ENCODE measurements at regions not wholly inside any gene's neighbourhood (a gene's known extent, or its start where the extent isn't known, plus 50 kb on each side); places are given as distances from the start of the nearest gene placed in this dataset.

DNA sequence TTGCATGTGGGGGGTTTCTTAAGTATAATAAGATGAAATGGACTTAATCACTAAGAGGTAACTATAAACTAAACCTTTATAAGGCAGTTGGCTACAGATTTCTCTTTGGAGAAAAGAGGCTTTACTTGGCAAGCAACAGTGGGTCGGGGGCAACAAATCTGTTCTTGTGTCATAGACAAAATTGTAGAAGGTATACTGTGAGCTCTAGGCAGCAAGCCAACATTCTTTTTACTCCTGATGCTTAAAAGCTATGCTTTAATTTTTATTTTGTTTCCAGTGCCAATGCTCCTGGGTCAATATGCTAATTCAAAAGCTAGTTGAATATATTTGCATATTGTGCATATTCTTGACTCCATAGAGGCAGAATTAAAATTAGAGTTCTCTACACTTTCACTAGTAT, 495.4 kb downstream of the BTBD3 start:
- TF ChIP-seq, protein P1, sequence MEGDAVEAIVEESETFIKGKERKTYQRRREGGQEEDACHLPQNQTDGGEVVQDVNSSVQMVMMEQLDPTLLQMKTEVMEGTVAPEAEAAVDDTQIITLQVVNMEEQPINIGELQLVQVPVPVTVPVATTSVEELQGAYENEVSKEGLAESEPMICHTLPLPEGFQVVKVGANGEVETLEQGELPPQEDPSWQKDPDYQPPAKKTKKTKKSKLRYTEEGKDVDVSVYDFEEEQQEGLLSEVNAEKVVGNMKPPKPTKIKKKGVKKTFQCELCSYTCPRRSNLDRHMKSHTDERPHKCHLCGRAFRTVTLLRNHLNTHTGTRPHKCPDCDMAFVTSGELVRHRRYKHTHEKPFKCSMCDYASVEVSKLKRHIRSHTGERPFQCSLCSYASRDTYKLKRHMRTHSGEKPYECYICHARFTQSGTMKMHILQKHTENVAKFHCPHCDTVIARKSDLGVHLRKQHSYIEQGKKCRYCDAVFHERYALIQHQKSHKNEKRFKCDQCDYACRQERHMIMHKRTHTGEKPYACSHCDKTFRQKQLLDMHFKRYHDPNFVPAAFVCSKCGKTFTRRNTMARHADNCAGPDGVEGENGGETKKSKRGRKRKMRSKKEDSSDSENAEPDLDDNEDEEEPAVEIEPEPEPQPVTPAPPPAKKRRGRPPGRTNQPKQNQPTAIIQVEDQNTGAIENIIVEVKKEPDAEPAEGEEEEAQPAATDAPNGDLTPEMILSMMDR (IDR thresholded peaks at IDR 0.05), result no peak
- no peak for TF ChIP-seq POLR2A (IDR thresholded peaks at IDR 0.05)
